Hippocampal formation (tissue), 2 donors: ENCODE measurements at regions not wholly inside any gene's neighbourhood (a gene's known extent, or its start where the extent isn't known, plus 50 kb on each side); places are given as distances from the start of the nearest gene placed in this dataset.
A peak's percentile ranks its signal among the peaks of the same experiment; 100 is the strongest.
"Not testable (repeated sequence)": the region's sequence is repeated elsewhere in the genome, so short reads cannot be mapped to it uniquely, and the experiment has no call there.

ENCODE experiments used
- DNase-seq, 2 donors: peaks; one replicate each; lab custom pipeline; 2025; lab: John Stamatoyannopoulos, UW

- DNase-seq: no peak
Observed at GRCh38 chr15:95175914-95176658, 944.7 kb downstream of the MCTP2 start.

- DNase-seq: no peak
Observed at GRCh38 chr15:95176794-95177577, 945.6 kb downstream of the MCTP2 start.

- no peak for DNase-seq
Observed at GRCh38 chr15:95180530-95180929, 949.2 kb downstream of the MCTP2 start.

DNA sequence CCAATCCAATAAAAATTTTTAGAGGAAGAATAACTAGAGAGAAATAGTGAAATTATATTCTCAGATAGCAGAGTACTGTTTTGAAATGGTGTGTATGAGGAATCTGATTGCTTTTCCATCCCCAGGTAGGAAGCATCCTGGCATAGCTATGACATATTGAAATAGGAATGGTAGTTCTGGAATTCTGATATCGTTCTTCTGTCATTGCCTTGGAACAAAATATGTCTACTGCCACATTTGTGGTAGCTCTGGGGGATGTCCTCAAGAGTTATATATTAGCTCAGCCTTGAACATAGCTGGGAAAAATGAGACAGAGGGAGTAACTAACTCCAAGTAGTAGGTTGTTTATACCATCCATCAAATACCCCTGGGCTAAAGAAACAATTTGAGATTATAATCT, 950.7 kb downstream of the MCTP2 start:
- no peak for DNase-seq

DNA sequence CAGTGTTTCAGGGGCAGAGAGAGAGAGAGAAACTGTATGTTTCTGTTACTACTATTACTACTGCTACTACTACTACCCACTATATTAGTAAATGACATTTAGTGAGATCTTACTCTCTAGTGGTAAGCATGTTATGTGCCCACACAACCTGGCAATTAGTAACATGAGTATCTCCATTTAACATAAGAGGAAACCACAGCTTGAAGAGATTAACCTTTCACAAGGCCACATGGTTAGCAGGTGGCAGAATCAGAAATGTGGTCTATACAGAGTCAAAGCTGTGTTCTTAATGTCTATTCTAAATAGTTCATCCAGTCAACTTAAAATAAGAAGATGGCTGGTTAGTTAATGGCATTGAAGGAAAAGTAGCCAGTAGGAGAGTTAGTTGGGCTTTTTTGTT, 961.6 kb downstream of the MCTP2 start:
- no peak for DNase-seq

- no peak for DNase-seq
Observed at GRCh38 chr15:95194746-95195145, 963.4 kb downstream of the MCTP2 start.

- no peak for DNase-seq
Observed at GRCh38 chr15:95196176-95196915, 965.0 kb downstream of the MCTP2 start.

GRCh38 chr15:95202569-95203349, 971.4 kb downstream of the MCTP2 start:
- no peak for DNase-seq

- no peak for DNase-seq
Observed at GRCh38 chr15:95205077-95205476, 973.7 kb downstream of the MCTP2 start.

GRCh38 chr15:95205830-95206229, 974.5 kb downstream of the MCTP2 start:
- DNase-seq: not testable (repeated sequence)

GRCh38 chr15:95208071-95208470, 976.7 kb downstream of the MCTP2 start:
- DNase-seq: no peak

DNA sequence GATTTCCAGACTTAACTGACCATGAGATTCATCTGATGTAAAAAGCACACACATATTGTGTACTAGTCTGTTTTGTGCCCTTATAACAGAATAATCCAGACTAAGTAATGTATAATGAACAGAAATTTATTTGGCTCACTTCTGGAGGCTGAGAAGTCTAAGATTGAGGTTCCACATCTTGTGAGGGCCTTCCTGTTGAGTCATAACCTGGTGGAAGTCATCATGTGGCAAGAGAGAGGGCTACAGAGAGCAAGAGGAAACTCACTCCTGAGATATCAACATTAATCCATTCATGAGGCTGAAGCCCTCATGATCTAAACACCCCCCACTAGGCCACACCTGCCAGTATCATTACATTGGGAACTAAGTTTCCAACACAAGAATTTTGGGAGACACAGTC, 977.6 kb downstream of the MCTP2 start:
- DNase-seq: no peak

- DNase-seq: peak in 1 of 2 donors; percentile 23
Observed at GRCh38 chr15:95210436-95210981, 979.1 kb downstream of the MCTP2 start.

GRCh38 chr15:95215017-95215416, 983.7 kb downstream of the MCTP2 start:
- DNase-seq: no peak

DNA sequence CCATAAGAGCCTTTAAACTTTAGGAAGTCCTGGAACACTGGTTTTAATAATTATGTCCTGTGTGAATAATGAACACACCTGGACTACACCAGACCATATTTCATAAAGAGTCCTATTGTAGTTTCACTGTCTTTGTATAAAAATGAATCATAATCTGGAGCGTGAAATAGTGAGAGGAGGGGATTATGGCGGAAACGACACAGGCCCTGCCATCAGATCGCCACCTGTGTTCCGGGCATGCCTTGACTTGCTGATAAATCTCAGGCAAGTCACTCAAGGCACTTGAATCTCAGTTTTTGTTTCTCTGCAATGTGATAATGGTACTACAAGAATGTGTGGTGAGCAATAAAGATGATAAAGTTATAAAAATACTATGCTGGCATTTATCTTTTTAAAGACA, 995.5 kb downstream of the MCTP2 start:
- no peak for DNase-seq

DNA sequence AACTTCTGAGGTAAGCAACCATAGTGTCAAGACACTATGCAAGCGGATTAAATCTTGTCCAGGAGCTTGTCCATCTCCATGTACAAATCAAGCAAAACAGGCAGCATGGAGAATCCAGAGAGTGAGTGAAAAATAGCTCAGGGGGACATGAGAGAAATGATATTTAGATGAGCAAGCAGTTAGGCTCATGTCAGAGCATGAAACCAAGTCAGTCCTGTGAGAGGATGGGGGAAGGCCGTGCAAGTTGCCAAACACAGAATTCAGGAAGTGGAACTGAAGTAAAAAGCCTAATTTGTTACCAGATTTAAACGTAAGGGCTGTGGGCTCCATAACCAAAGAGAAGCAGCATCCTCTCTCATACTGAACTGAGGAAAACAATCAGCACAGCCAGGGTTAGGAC, 995.9 kb downstream of the MCTP2 start:
- no peak for DNase-seq

DNA sequence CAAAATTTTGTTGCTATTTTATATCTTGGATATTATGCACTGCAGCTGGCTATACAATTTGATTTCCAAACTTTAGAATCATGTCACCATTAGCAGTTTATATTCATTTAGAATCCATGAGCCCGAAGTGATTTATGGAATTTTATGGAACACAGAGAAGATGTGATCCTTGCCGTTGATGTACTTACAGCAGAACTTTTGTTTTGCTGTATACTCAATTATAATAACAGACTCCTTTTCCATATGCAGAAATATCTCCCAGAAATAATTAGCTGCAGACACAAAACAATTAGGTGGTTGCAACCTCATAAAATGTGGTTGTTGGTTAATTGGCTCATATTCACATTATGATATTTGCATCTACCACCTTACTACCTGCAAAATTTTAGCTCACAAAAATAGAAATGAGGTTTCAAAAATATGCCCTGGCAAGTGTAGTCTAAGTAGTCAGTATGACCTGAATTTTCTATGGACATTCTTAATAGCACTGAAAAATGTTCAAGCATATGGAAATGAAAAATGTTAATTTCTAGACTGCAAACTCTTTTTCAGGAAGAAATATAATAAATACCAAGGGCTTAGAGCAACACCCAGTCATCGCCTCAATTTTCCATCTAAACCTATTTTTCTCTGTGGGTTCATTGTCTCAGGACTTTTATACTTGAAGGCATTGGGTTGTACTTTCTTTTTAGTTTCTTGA, 997.6 kb downstream of the MCTP2 start:
- DNase-seq: no peak

DNA sequence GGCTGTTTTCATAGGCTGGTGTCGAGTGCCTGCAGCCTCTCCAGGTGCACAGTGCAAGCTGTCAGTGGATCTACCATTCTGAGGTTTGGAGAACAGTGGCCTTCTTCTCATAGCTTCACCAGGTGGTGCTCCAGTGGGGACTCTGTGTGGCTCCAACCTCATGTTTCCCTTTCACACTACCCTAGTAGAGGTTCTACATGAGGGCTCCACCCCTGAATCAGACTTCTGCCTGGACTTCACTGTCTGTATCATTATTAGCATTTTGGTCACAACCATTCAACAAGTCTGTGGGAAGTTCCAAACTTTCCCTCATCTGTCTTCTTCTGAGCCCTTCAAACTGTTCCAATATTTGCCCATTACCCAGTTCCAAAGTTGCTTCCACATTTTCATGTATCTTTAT, 1003.7 kb downstream of the MCTP2 start:
- DNase-seq: no peak

DNA sequence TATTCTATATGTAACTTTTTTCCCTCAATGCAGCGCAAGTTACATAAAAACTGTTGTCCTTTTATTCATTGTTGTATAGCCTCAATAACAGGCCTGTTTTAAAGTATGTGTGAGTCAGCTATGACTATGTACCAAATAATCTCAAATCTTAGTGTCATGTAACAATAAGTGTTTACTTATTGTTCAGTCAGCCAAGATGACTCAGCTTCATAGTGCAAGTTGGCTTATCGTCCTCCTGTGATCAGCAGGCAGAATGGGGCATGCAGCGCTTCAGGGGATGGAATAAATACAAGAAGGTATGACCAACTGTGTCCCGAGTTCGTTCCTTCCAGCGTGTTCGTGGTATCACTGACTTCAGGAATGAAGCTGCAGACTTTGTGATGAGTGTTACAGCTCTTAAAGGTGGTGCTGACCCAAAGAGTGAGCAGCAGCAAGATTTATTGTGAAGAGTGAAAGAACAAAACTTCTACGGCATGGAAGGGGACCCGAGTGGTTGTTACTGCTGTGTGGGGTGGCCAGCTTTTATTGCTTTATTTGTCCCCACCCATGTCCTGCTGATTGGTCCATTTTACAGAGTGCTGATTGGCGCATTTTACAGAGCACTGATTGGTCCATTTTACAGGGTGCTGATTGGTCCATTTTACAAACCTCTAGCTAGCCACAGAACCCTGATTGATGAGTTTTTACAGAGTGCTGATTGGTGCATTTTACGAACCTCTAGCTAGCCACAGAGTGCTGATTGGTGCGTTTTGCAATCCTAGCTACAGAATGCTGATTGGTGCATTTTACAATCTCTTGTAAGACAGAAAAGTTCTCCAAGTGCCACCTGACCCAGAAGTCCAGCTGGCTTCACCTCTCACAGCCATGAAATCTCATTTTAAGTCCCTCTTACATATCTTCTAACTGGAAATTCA, 1016.0 kb downstream of the MCTP2 start:
- DNase-seq: no peak

DNA sequence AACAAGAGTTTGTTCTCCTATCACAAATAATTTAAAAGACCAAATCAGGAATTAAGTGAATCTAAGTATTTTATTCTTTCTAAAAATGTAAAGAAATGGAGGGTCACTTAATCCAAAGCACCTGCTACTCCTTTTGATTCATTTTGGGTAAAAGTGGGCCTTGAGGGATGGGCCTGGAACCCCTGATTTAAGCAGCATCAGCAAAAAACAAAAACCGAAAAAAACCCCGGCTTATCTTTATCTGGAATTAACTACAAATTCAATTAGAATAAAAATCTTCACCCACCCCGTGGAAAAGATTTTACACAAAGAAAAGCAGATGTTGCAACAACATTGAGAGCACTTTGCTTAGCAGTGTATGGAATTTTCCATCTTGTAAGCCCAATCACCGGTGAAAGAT, 1018.2 kb downstream of the MCTP2 start:
- DNase-seq: no peak
